K562 (cell line): ENCODE measurements at regions not wholly inside any gene's neighbourhood (a gene's known extent, or its start where the extent isn't known, plus 50 kb on each side); places are given as distances from the start of the nearest gene placed in this dataset.

Experiments used
- ATAC-seq: fragments of 200-7000 bp; cut with Tn5 transposase; 3 replicates; pipeline ENCODE4 v1.9.1; 2020; ENCODE audit warnings: moderate library complexity
- BruUV-seq: library from RNA; stranded (reverse); fragments of 400-500 nt; replicated peaks from 2 replicates; lab custom pipeline; 2021; lab: Mats Ljungman, UMichigan
- CTCF ChIA-PET: fragments of 300-600 bp; formaldehyde crosslinking; extraction: SDS; loops from one replicate; lab custom pipeline; 2021; ENCODE audit warnings: low intra/inter-chr PET ratio; lab: Yijun Ruan, JAX
- POLR2A ChIA-PET: fragments of 300-600, 350-650 bp; sonication (Branson Sonifier 250); formaldehyde crosslinking; extraction: SDS; loops from one replicate; lab custom pipeline; 2021; ENCODE audit warnings: antibody characterized with exemption, inconsistent platforms; lab: Yijun Ruan, JAX
- DNase-seq, 4 experiments: peaks; one replicate each; pipeline versions ENCODE4 v3.0.0 to v3.0.0-alpha.2; 2011 to 2018; ENCODE audit warnings: low spot score in 3 of 4, mixed read lengths in 3 of 4; ENCODE audit errors: extremely low read depth in 1 of 4
- FAIRE-seq: peaks from 2 replicates; lab custom pipeline; 2011; peaks lifted over from hg19 to GRCh38; lab: Jason Lieb, UNC
- H2AFZ ChIP-seq: 2 replicates; pipeline ENCODE4 v1.6.0; 2011; ENCODE audit warnings: low read depth, low read length, control low read depth, inconsistent platforms
- H3K27ac ChIP-seq: fragments of 200-600 bp; 3 replicates; pipeline ENCODE4 v1.8.0; 2011; ENCODE audit warnings: low read depth, mild to moderate bottlenecking, control low read depth, inconsistent platforms, low read length, moderate library complexity, mixed read lengths; ENCODE audit errors: extremely low read depth
- H3K27me3 ChIP-seq, 2 experiments: fragments of 300-600 bp in 1 of 2; 2 replicates in 1 of 2; 3 replicates in 1 of 2; pipeline versions ENCODE4 v1.6.0 to v1.8.0; 2011; ENCODE audit warnings: inconsistent platforms in 2 of 2, low read length in 2 of 2, mild to moderate bottlenecking in 1 of 2, mixed read lengths in 1 of 2, moderate library complexity in 1 of 2; ENCODE audit not compliant: control insufficient read depth in 2 of 2, insufficient read depth in 2 of 2
- H3K36me3 ChIP-seq: fragments of 300-600 bp; 3 replicates; pipeline ENCODE4 v1.8.0; 2011; ENCODE audit warnings: mild to moderate bottlenecking, low read length, inconsistent platforms; ENCODE audit not compliant: control insufficient read depth, insufficient read depth
- H3K4me1 ChIP-seq, 2 experiments: fragments of 200-600 bp in 1 of 2; replicated peaks in 1 of 2; 2 replicates in 1 of 2; 3 replicates in 1 of 2; pipeline versions ENCODE4 v1.5.1 to v1.8.0; 2011; ENCODE audit warnings: inconsistent platforms in 2 of 2, low read length in 2 of 2, mild to moderate bottlenecking in 1 of 2, mixed read lengths in 1 of 2, moderate library complexity in 1 of 2; ENCODE audit not compliant: control insufficient read depth in 2 of 2, insufficient read depth in 2 of 2
- H3K4me2 ChIP-seq: 2 replicates; pipeline ENCODE4 v1.6.1; 2011; ENCODE audit warnings: low read length, control low read depth, inconsistent platforms, mixed read lengths; ENCODE audit not compliant: insufficient read depth
- H3K4me3 ChIP-seq: fragments of 200-600 bp; sonication (generic), shearing (Covaris generic); 2 replicates; pipeline ENCODE4 v1.5.1; 2016; ENCODE audit warnings: control low read depth, inconsistent platforms
- H3K79me2 ChIP-seq: fragments of 200-600 bp; 3 replicates; pipeline ENCODE4 v1.8.0; 2011; ENCODE audit warnings: low read length, inconsistent platforms; ENCODE audit not compliant: control insufficient read depth, insufficient read depth
- H3K9ac ChIP-seq, 2 experiments: 2 replicates each; pipeline versions ENCODE4 v1.6.0 to v1.6.1; 2011; ENCODE audit warnings: low read depth in 2 of 2, low read length in 2 of 2, control low read depth in 1 of 2, inconsistent platforms in 1 of 2, mild to moderate bottlenecking in 1 of 2, mixed read lengths in 1 of 2; ENCODE audit not compliant: insufficient read depth in 1 of 2
- H3K9me1 ChIP-seq: one replicate; pipeline ENCODE4 v1.6.0; 2011; ENCODE audit warnings: inconsistent platforms, mild to moderate bottlenecking, low read length, moderate library complexity; ENCODE audit not compliant: control insufficient read depth, insufficient read depth
- H3K9me3 ChIP-seq: replicated peaks from 2 replicates; pipeline ENCODE4 v1.5.1; 2011; ENCODE audit warnings: low read depth, low read length, inconsistent platforms; ENCODE audit not compliant: control insufficient read depth, insufficient read depth
- H4K20me1 ChIP-seq: replicated peaks from 2 replicates; pipeline ENCODE4 v1.6.1; 2011; ENCODE audit warnings: low read length, inconsistent platforms, mixed read lengths; ENCODE audit not compliant: control insufficient read depth, insufficient read depth
- HDAC3 ChIP-seq: fragments of 450-650 bp; IDR thresholded peaks from 2 replicates; pipeline ENCODE4 v1.6.1; 2018; ENCODE audit warnings: borderline replicate concordance, mild to moderate bottlenecking, moderate library complexity; ENCODE audit not compliant: partially characterized antibody
- RAD21 ChIP-seq, 2 experiments: fragments of 250-450 bp in 1 of 2; fragments of 450-650 bp in 1 of 2; sonication (Bioruptor Pico) in 1 of 2; formaldehyde crosslinking in 1 of 2; IDR thresholded peaks in 1 of 2; conservative IDR thresholded peaks in 1 of 2; 2 replicates each; pipeline versions ENCODE4 v1.4.0 to v1.8.0; 2020 to 2022; ENCODE audit warnings: mild to moderate bottlenecking in 2 of 2, moderate library complexity in 1 of 2
- WGBS: fragments of 100-300 bp; shearing (Covaris generic); methylation state at CpG from one replicate; pipeline ENCODE4 v1.1.6; 2016; ENCODE audit warnings: low coverage, mixed read lengths; ENCODE audit not compliant: insufficient coverage; ENCODE audit errors: missing lambda C conversion rate; 5-methylcytosine and 5-hydroxymethylcytosine counted together
- in situ Hi-C: fragments of 300-500 bp; cut with MboI; formaldehyde crosslinking; loops from 4 replicates; pipeline ENCODE4 v1.15.0; 2018; ENCODE audit warnings: inconsistent platforms, mixed read lengths
- intact Hi-C: fragments of 100-400 bp; cut with micrococcal nuclease; formaldehyde crosslinking; loops from 2 replicates; pipeline ENCODE4 v1.14.2; 2022
- TF ChIP-seq, protein P1 (sequence below): sonication (generic); formaldehyde crosslinking; IDR thresholded peaks from 2 replicates; pipeline ENCODE4 v1.8.0; 2022; ENCODE audit warnings: missing genetic modification reagents, mild to moderate bottlenecking, moderate library complexity, borderline replicate concordance
- TF ChIP-seq, protein P2 (sequence below), 3 experiments: IDR thresholded peaks in 2 of 3; conservative IDR thresholded peaks in 1 of 3; 2 replicates each; pipeline ENCODE4 v1.5.1; 2011 to 2012; ENCODE audit warnings: low read length in 3 of 3, mild to moderate bottlenecking in 3 of 3, control low read depth in 2 of 3, improper control_type of control experiment in 1 of 3, inconsistent platforms in 1 of 3, low read depth in 1 of 3, mixed read lengths in 1 of 3, moderate library complexity in 1 of 3; ENCODE audit not compliant: insufficient read depth in 2 of 3
- TF ChIP-seq, protein P3 (sequence below): fragments of 250-450 bp; sonication (Bioruptor Pico); IDR thresholded peaks from 2 replicates; pipeline ENCODE4 v1.8.0; 2022; ENCODE audit warnings: moderate library complexity, mild to moderate bottlenecking, inconsistent platforms
- TF ChIP-seq, protein P4 (sequence below), 2 experiments: fragments of 450-650 bp; formaldehyde crosslinking in 1 of 2; IDR thresholded peaks; 2 replicates each; pipeline versions ENCODE4 v1.4.0 to v1.6.1; 2014 to 2020; ENCODE audit warnings: mild to moderate bottlenecking in 2 of 2, borderline replicate concordance in 1 of 2, low read depth in 1 of 2

DNA sequence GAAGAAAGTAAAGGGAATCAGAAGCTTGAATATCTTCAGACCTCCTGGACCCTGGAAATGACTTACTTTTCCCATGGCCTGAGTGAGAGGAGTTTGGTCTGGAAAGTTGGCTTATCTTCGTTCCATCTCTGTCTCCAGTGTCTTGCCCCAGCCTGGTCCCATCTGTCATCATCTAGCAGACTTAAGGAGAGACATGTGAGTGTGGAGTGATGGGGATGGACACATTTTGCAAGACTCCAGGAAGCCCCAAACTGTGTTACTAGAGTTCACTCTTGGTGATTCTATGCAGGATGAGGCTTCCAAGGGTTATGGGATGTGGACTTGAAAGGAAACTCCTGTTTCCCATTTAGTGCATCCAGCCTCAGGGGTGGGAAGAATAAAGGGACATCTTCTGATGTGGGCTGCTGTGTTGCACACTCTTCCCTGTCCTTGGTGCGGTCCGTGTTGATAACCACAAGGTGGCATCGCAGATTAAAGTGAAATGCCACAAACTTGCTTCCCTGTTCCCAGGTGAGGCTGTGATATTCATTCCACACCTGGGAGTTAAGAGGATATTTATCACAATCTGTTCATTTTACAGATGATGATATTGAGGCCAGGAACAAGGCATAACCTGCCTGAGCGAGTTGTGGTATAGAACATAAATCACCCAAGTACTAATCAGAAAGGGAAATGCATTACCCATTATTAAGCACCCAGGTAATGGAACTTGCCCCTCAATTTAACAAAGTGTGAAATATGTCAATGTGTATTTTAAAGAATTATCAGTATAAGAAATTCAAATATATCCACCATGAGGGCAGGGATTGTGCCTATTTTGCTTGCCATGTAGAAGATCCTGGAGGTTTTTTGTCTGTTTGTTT, 269.9 kb upstream of the PAPPA start:
- Histone ChIP-seq H2AFZ (no peak overlapping the region), H4K20me1 (no peaks in the 10 kb centered on the region), H3K4me3 (no peak overlapping the region)
- no peak for ATAC-seq
- TF ChIP-seq HDAC3 = no peak
- TF ChIP-seq, protein P1, sequence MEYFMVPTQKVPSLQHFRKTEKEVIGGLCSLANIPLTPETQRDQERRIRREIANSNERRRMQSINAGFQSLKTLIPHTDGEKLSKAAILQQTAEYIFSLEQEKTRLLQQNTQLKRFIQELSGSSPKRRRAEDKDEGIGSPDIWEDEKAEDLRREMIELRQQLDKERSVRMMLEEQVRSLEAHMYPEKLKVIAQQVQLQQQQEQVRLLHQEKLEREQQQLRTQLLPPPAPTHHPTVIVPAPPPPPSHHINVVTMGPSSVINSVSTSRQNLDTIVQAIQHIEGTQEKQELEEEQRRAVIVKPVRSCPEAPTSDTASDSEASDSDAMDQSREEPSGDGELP (CRISPR knock-in tag) = no peak
- TF ChIP-seq, protein P2, sequence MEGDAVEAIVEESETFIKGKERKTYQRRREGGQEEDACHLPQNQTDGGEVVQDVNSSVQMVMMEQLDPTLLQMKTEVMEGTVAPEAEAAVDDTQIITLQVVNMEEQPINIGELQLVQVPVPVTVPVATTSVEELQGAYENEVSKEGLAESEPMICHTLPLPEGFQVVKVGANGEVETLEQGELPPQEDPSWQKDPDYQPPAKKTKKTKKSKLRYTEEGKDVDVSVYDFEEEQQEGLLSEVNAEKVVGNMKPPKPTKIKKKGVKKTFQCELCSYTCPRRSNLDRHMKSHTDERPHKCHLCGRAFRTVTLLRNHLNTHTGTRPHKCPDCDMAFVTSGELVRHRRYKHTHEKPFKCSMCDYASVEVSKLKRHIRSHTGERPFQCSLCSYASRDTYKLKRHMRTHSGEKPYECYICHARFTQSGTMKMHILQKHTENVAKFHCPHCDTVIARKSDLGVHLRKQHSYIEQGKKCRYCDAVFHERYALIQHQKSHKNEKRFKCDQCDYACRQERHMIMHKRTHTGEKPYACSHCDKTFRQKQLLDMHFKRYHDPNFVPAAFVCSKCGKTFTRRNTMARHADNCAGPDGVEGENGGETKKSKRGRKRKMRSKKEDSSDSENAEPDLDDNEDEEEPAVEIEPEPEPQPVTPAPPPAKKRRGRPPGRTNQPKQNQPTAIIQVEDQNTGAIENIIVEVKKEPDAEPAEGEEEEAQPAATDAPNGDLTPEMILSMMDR (IDR thresholded peaks at IDR 0.05 in 2 of 3, conservative IDR thresholded peaks at IDR 0.05 in 1 of 3; ENCODE audit: insufficient read depth in 2 of 3, low read depth in 1 of 3, low read length in 3 of 3) = 0 out of 6 replicates have a peak, but pooled peaks of 1 of the 3 experiments have one; percentile 13
- TF ChIP-seq, protein P3, sequence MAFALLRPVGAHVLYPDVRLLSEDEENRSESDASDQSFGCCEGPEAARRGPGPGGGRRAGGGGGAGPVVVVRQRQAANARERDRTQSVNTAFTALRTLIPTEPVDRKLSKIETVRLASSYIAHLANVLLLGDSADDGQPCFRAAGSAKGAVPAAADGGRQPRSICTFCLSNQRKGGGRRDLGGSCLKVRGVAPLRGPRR = no peak
- TF ChIP-seq RAD21 (CRISPR knock-in tag; conservative IDR thresholded peaks at IDR 0.05 in 1 of 2, IDR thresholded peaks at IDR 0.05 in 1 of 2) = peak in 1 of 2 experiments; percentile 22; a peak in 1 of 4 replicates
- TF ChIP-seq, protein P4, sequence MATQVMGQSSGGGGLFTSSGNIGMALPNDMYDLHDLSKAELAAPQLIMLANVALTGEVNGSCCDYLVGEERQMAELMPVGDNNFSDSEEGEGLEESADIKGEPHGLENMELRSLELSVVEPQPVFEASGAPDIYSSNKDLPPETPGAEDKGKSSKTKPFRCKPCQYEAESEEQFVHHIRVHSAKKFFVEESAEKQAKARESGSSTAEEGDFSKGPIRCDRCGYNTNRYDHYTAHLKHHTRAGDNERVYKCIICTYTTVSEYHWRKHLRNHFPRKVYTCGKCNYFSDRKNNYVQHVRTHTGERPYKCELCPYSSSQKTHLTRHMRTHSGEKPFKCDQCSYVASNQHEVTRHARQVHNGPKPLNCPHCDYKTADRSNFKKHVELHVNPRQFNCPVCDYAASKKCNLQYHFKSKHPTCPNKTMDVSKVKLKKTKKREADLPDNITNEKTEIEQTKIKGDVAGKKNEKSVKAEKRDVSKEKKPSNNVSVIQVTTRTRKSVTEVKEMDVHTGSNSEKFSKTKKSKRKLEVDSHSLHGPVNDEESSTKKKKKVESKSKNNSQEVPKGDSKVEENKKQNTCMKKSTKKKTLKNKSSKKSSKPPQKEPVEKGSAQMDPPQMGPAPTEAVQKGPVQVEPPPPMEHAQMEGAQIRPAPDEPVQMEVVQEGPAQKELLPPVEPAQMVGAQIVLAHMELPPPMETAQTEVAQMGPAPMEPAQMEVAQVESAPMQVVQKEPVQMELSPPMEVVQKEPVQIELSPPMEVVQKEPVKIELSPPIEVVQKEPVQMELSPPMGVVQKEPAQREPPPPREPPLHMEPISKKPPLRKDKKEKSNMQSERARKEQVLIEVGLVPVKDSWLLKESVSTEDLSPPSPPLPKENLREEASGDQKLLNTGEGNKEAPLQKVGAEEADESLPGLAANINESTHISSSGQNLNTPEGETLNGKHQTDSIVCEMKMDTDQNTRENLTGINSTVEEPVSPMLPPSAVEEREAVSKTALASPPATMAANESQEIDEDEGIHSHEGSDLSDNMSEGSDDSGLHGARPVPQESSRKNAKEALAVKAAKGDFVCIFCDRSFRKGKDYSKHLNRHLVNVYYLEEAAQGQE (IDR thresholded peaks at IDR 0.05; ENCODE audit: borderline replicate concordance) = 0 out of 2 replicates have a peak, but pooled peaks have one; percentile 9
- TF ChIP-seq, protein P4 (CRISPR knock-in tag; IDR thresholded peaks at IDR 0.05; ENCODE audit: low read depth) = no peak
- TF ChIP-seq, all 486 proteins: peak for 3
- Histone ChIP-seq H3K9me1 (no peaks in the 10 kb centered on the region), H3K4me1 (no peaks in the 10 kb centered on the region), H3K36me3 (no peaks in the 10 kb centered on the region), H3K79me2 (no peaks in the 10 kb centered on the region), H3K27me3 (no peaks in the 10 kb centered on the region), H3K4me2 (no peak overlapping the region), H3K9ac (no peak overlapping the region), H3K27ac (no peak overlapping the region), H3K9me3 (no peaks in the 10 kb centered on the region; the same call in 1 of the 2 replicates)
- in situ Hi-C loops (no loop called here), intact Hi-C loops (loop anchor here (10.0 kb wide), 1 partner anchor 611 kb away; no protein-coding TSS in a partner anchor)
- no peak for FAIRE-seq
- BruUV-seq = no TSS peak
- POLR2A ChIA-PET = no interaction called here
- CTCF ChIA-PET = interaction anchor here (1.4 kb wide), 1 partner anchor 762 kb away, joined by 3 read pairs; no protein-coding TSS in a partner anchor
- peak in 1 of 4 experiments; percentile 5 for DNase-seq
- WGBS = 2% methylated on average over 5 of the region's 5 CpGs
